ENCODE measurements at regions not wholly inside any gene's neighbourhood (a gene's known extent, or its start where the extent isn't known, plus 50 kb on each side); places are given as distances from the start of the nearest gene placed in this dataset.

DNA sequence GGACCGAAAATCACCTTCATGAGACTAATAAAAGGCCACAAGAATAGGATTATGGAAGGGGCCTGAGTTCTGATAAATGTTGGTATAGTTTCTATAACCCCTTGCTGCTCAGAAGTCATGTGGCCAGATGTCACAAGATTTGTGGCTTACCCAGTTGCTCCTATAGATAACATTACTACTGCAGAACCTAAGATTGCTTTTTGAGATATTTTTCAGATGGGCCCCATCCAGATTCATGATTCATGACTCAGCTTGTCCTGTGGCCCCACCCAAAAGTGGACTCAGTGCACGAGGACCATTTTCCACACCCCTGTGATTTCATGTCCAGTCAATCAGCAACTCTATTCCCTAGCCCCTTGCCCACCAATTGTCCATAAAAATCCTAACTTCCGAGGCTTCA is 209.0 kb downstream of the ACTR3B start:
- TF ChIP-seq CTCF (IDR thresholded peaks at IDR 0.05; ENCODE audit: insufficient read depth, low read depth, low read length, missing control alignments), result no peak
- no peak for DNase-seq (ENCODE audit: low read depth)
- H3K4me3 ChIP-seq (ENCODE audit: low read length), result no peak overlapping the region

DNA sequence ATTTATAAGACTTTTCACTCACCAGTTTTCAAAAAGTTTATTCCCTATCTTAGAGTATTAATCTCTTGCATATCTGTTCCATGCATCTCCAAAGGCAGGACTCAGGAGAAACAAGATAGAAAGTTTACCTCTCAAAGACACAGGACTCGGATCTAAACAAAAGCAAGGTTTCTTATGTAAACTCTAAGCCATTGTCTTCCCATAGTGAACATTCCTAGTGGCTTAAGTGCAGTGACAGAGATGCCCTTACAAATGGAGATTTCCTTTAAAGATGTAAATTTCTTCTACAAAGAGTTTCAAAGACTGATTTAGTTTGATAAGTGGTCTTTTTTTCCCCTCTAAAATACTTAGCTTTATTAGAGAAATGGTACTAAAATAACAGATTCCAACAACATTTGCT is 209.8 kb downstream of the ACTR3B start:
- H3K4me3 ChIP-seq (ENCODE audit: low read length), result no peak overlapping the region
- DNase-seq (ENCODE audit: low read depth), result no peak
- no peak for TF ChIP-seq CTCF (IDR thresholded peaks at IDR 0.05; ENCODE audit: insufficient read depth, low read depth, low read length, missing control alignments)

DNA sequence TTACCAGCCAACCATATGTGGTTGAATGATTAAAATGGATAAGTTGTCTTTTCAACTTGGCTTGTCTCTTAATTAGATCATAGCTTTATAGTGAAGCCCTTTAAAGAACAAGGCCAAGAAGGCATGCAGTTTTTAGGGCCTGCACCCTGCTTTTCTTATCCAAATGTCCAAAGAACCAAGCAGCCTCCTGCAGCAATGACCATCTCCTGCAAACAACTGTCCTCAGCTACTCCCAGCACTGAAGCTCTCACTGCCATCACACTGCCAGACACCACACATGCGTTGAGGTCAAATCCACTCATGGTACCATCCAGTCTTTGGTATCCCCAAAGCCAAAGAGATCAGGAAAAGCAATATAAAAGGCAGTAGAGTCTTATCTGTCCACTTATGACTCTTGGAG is 210.3 kb downstream of the ACTR3B start:
- no peak overlapping the region for H3K4me3 ChIP-seq (ENCODE audit: low read length)
- no peak for DNase-seq (ENCODE audit: low read depth)
- TF ChIP-seq CTCF (IDR thresholded peaks at IDR 0.05; ENCODE audit: insufficient read depth, low read depth, low read length, missing control alignments), result no peak

GRCh38 chr7:152970481-152970880 is 210.9 kb downstream of the ACTR3B start:
- no peak for DNase-seq (ENCODE audit: low read depth)
- no peak for TF ChIP-seq CTCF (IDR thresholded peaks at IDR 0.05; ENCODE audit: insufficient read depth, low read depth, low read length, missing control alignments)
- no peak overlapping the region for H3K4me3 ChIP-seq (ENCODE audit: low read length)

GRCh38 chr7:152974577-152974976 is 215.0 kb downstream of the ACTR3B start:
- DNase-seq (ENCODE audit: low read depth), result no peak
- TF ChIP-seq CTCF (IDR thresholded peaks at IDR 0.05; ENCODE audit: insufficient read depth, low read depth, low read length, missing control alignments), result no peak
- H3K4me3 ChIP-seq (ENCODE audit: low read length), result no peak overlapping the region

- no peak for TF ChIP-seq CTCF (IDR thresholded peaks at IDR 0.05; ENCODE audit: insufficient read depth, low read depth, low read length, missing control alignments)
- H3K4me3 ChIP-seq (ENCODE audit: low read length), result no peak overlapping the region
- no peak for DNase-seq (ENCODE audit: low read depth)
Measured at GRCh38 chr7:152975076-152975475, 215.5 kb downstream of the ACTR3B start.

GRCh38 chr7:152979376-152979775 is 219.8 kb downstream of the ACTR3B start:
- no peak for DNase-seq (ENCODE audit: low read depth)
- no peak overlapping the region for H3K4me3 ChIP-seq (ENCODE audit: low read length)
- no peak for TF ChIP-seq CTCF (IDR thresholded peaks at IDR 0.05; ENCODE audit: insufficient read depth, low read depth, low read length, missing control alignments)

Data from epithelial cell of esophagus (primary cell).